ENCODE measurements at regions not wholly inside any gene's neighbourhood (a gene's known extent, or its start where the extent isn't known, plus 50 kb on each side); places are given as distances from the start of the nearest gene placed in this dataset.

GRCh38 chr20:52838510-52839241 is 133.5 kb upstream of the TSHZ2 start:
- H3K9me3 Mint-ChIP-seq, result no peaks in the 10 kb centered on the region
- DNase-seq (ENCODE audit: extremely low spot score, unreplicated experiment), result no peak

DNA sequence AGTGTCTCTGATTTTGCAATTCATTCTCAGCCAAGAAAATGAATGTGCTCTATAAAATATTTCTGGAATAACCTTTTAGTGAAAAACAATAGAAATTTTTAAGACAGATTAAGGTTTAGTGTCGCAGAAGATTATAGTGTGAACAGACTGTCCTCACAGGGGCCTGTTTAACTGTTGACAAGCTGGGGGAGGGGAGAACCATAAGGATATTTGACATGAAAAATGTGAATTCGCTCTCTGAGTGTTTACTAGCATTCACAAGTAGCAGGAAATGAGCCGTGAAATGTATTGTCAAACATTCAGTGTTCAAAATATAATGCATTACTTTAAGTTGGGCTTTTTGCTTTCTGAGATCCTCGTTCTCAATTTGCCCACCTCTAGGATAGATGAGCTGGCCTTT is 134.8 kb upstream of the TSHZ2 start:
- no peak for TF ChIP-seq CTCF (conservative IDR thresholded peaks at IDR 0.05)
- H3K4me3 Mint-ChIP-seq, result no peak overlapping the region
- no peaks in the 10 kb centered on the region for H3K9me3 Mint-ChIP-seq
- H3K27ac Mint-ChIP-seq, result no peak overlapping the region
- peaks cover 7% of the 10 kb centered on the region for H3K27me3 Mint-ChIP-seq
- peaks cover 4% of the 10 kb centered on the region for H3K4me1 Mint-ChIP-seq (ENCODE audit: unreplicated experiment)
- no peaks in the 10 kb centered on the region for H3K36me3 Mint-ChIP-seq
- no peak for DNase-seq (ENCODE audit: extremely low spot score, unreplicated experiment)

More at GRCh38 chr20:52838510-52839241, 133.5 kb upstream of the TSHZ2 start:
- H3K27ac Mint-ChIP-seq, result no peak overlapping the region
- peaks cover 7% of the 10 kb centered on the region for H3K27me3 Mint-ChIP-seq
- no peak for TF ChIP-seq CTCF (conservative IDR thresholded peaks at IDR 0.05)
- H3K4me3 Mint-ChIP-seq, result no peak overlapping the region
- H3K4me1 Mint-ChIP-seq (ENCODE audit: unreplicated experiment), result peaks cover 4% of the 10 kb centered on the region
- no peaks in the 10 kb centered on the region for H3K36me3 Mint-ChIP-seq

GRCh38 chr20:52833901-52834300 is 138.3 kb upstream of the TSHZ2 start:
- Mint-ChIP-seq H3K36me3 (no peaks in the 10 kb centered on the region), H3K27ac (no peak overlapping the region), H3K4me1 (ENCODE audit: unreplicated experiment) (no peaks in the 10 kb centered on the region), H3K9me3 (peaks cover 6% of the 10 kb centered on the region), H3K4me3 (no peak overlapping the region), H3K27me3 (peaks cover 4% of the 10 kb centered on the region)
- DNase-seq (ENCODE audit: extremely low spot score, unreplicated experiment), result no peak
- TF ChIP-seq CTCF (conservative IDR thresholded peaks at IDR 0.05), result no peak

- no peak for TF ChIP-seq CTCF (conservative IDR thresholded peaks at IDR 0.05)
- no peak for DNase-seq (ENCODE audit: extremely low spot score, unreplicated experiment)
- no peaks in the 10 kb centered on the region for H3K36me3 Mint-ChIP-seq
- H3K4me3 Mint-ChIP-seq, result no peak overlapping the region
- H3K27ac Mint-ChIP-seq, result no peak overlapping the region
- peaks cover 6% of the 10 kb centered on the region for H3K9me3 Mint-ChIP-seq
- H3K27me3 Mint-ChIP-seq, result no peaks in the 10 kb centered on the region
- H3K4me1 Mint-ChIP-seq (ENCODE audit: unreplicated experiment), result no peaks in the 10 kb centered on the region
Observed at GRCh38 chr20:52832151-52832774, 139.9 kb upstream of the TSHZ2 start.

DNA sequence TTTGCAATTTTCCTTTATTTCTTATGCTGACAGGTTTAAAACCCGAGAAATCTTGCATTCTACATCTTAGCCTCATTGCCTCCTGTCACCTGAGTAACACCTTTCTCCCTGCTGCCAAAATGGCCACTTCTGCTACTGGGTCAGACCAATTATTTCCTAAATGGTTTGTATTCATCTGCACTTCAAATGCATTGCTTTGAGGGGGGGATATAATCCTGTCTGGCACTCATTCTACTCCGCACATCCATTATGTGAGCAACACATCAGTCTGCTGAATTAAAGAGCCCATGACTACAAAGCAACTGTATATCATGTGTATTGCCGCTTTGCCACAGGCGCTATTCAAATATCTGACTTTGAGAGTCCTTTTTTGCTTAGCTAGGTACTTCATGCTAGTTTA is 141.6 kb upstream of the TSHZ2 start:
- no peak overlapping the region for H3K27ac Mint-ChIP-seq
- no peaks in the 10 kb centered on the region for H3K27me3 Mint-ChIP-seq
- no peak overlapping the region for H3K4me3 Mint-ChIP-seq
- no peaks in the 10 kb centered on the region for H3K36me3 Mint-ChIP-seq
- TF ChIP-seq CTCF (conservative IDR thresholded peaks at IDR 0.05), result no peak
- no peaks in the 10 kb centered on the region for H3K4me1 Mint-ChIP-seq (ENCODE audit: unreplicated experiment)
- peaks cover 10% of the 10 kb centered on the region for H3K9me3 Mint-ChIP-seq
- DNase-seq (ENCODE audit: extremely low spot score, unreplicated experiment), result no peak

All from type B pancreatic cell (in vitro differentiated cells).